Stimulated activated naive B cell treated with anti-CD40 and anti-IgM and Interleukin-4, amounts not matched to agents 10 μg/mL and 1 μg/mL and 100 μg/mL, for 72 hours (primary cell): ENCODE measurements at regions not wholly inside any gene's neighbourhood (a gene's known extent, or its start where the extent isn't known, plus 50 kb on each side); places are given as distances from the start of the nearest gene placed in this dataset.
"Not testable (repeated sequence)": the region's sequence is repeated elsewhere in the genome, so short reads cannot be mapped to it uniquely, and the experiment has no call there.

Source experiments
- ATAC-seq, 2 donors: fragments of 150-1000 bp; cut with Tn5 transposase; replicated peaks; 2 replicates each; pipeline ENCODE4 v1.10.0; 2021; ENCODE audit warnings: moderate library complexity in 1 of 2
- DNase-seq: peaks from one replicate; pipeline ENCODE4 v3.0.0; 2021
- H3K27ac Mint-ChIP-seq: one replicate; pipeline ENCODE4 v1.8.0; 2022; ENCODE audit warnings: mild to moderate bottlenecking, mixed read lengths
- H3K27me3 Mint-ChIP-seq, 2 donors: one replicate each; pipeline ENCODE4 v1.8.0; 2022; ENCODE audit warnings: mixed read lengths in 2 of 2
- H3K36me3 Mint-ChIP-seq, 2 donors: one replicate each; pipeline ENCODE4 v1.8.0; 2022; ENCODE audit warnings: mixed read lengths in 2 of 2, mild to moderate bottlenecking in 1 of 2
- H3K4me1 Mint-ChIP-seq, 2 donors: one replicate each; pipeline ENCODE4 v1.8.0; 2022; ENCODE audit warnings: mixed read lengths in 2 of 2, mild to moderate bottlenecking in 1 of 2
- H3K4me3 Mint-ChIP-seq, 2 donors: one replicate each; pipeline ENCODE4 v1.8.0; 2022; ENCODE audit warnings: mild to moderate bottlenecking in 2 of 2, mixed read lengths in 2 of 2, moderate library complexity in 1 of 2
- H3K9me3 Mint-ChIP-seq, 2 donors: one replicate each; pipeline ENCODE4 v1.8.0; 2022; ENCODE audit warnings: mixed read lengths in 2 of 2, mild to moderate bottlenecking in 1 of 2

- Mint-ChIP-seq H3K27ac (no peak overlapping the region), H3K27me3 (peaks cover 10 to 11% of the 10 kb centered on the region in 2 donors), H3K4me1 (peaks cover 0 to 12% of the 10 kb centered on the region in 2 donors), H3K9me3 (peaks cover 0 to 8% of the 10 kb centered on the region in 2 donors), H3K36me3 (no peaks in the 10 kb centered on the region), H3K4me3 (no peak overlapping the region)
- DNase-seq (peak; percentile 2), ATAC-seq (peak; percentile 54 to 79)
These were observed 92.3 kb upstream of the P2RY1 start for GRCh38 chr3:152742368-152743347.

GRCh38 chr3:152745646-152746045 lies 89.3 kb upstream of the P2RY1 start:
- DNase-seq, result no peak
- no peak overlapping the region for H3K4me3 Mint-ChIP-seq
- no peak overlapping the region for H3K27ac Mint-ChIP-seq
- ATAC-seq, result no peak
- no peaks in the 10 kb centered on the region for H3K36me3 Mint-ChIP-seq
- H3K4me1 Mint-ChIP-seq, result peaks cover 0 to 11% of the 10 kb centered on the region in 2 donors
- H3K9me3 Mint-ChIP-seq, result peaks cover 15 to 23% of the 10 kb centered on the region in 2 donors
- peaks cover 7 to 10% of the 10 kb centered on the region in 2 donors for H3K27me3 Mint-ChIP-seq

- Mint-ChIP-seq H3K9me3 (peaks cover 13 to 15% of the 10 kb centered on the region in 2 donors), H3K4me3 (no peak overlapping the region), H3K36me3 (no peaks in the 10 kb centered on the region), H3K27me3 (no peaks in the 10 kb centered on the region), H3K4me1 (no peaks in the 10 kb centered on the region), H3K27ac (no peak overlapping the region)
- DNase-seq (no peak), ATAC-seq (no peak)
These were observed 80.6 kb upstream of the P2RY1 start for GRCh38 chr3:152754303-152754702.

GRCh38 chr3:152756807-152757206 lies 78.1 kb upstream of the P2RY1 start:
- no peaks in the 10 kb centered on the region for H3K36me3 Mint-ChIP-seq
- no peak for DNase-seq

GRCh38 chr3:152760024-152760563 lies 74.8 kb upstream of the P2RY1 start:
- no peak overlapping the region for H3K4me3 Mint-ChIP-seq
- no peak for ATAC-seq
- no peak overlapping the region for H3K27ac Mint-ChIP-seq
- peaks cover 0 to 3% of the 10 kb centered on the region in 2 donors for H3K36me3 Mint-ChIP-seq
- no peak for DNase-seq
- peaks cover 0 to 2% of the 10 kb centered on the region in 2 donors for H3K4me1 Mint-ChIP-seq
- H3K9me3 Mint-ChIP-seq, result peaks cover 6 to 8% of the 10 kb centered on the region in 2 donors
- H3K27me3 Mint-ChIP-seq, result peaks cover 0 to 5% of the 10 kb centered on the region in 2 donors

More at GRCh38 chr3:152756807-152757206, 78.1 kb upstream of the P2RY1 start:
- Mint-ChIP-seq H3K27ac (no peak overlapping the region), H3K27me3 (no peaks in the 10 kb centered on the region), H3K4me3 (no peak overlapping the region), H3K9me3 (no peaks in the 10 kb centered on the region), H3K4me1 (no peaks in the 10 kb centered on the region)
- no peak for ATAC-seq

GRCh38 chr3:152760591-152760990 lies 74.3 kb upstream of the P2RY1 start:
- H3K27ac Mint-ChIP-seq, result no peak overlapping the region
- DNase-seq (no peak), ATAC-seq (no peak)
- peaks cover 9 to 11% of the 10 kb centered on the region in 2 donors for H3K9me3 Mint-ChIP-seq
- no peak overlapping the region for H3K4me3 Mint-ChIP-seq
- peaks cover 0 to 2% of the 10 kb centered on the region in 2 donors for H3K4me1 Mint-ChIP-seq
- peaks cover 0 to 3% of the 10 kb centered on the region in 2 donors for H3K36me3 Mint-ChIP-seq
- peaks cover 0 to 5% of the 10 kb centered on the region in 2 donors for H3K27me3 Mint-ChIP-seq

- Mint-ChIP-seq H3K9me3 (peaks cover 11% of the 10 kb centered on the region in 2 donors), H3K4me3 (no peak overlapping the region), H3K4me1 (no peaks in the 10 kb centered on the region), H3K27me3 (peaks cover 0 to 5% of the 10 kb centered on the region in 2 donors), H3K36me3 (peaks cover 0 to 3% of the 10 kb centered on the region in 2 donors), H3K27ac (no peak overlapping the region)
- DNase-seq, result no peak
- ATAC-seq, result no peak
These were observed 66.5 kb upstream of the P2RY1 start for GRCh38 chr3:152768478-152768877.

GRCh38 chr3:152769523-152769922 lies 65.4 kb upstream of the P2RY1 start:
- H3K27ac Mint-ChIP-seq, result no peak overlapping the region
- no peaks in the 10 kb centered on the region for H3K36me3 Mint-ChIP-seq
- DNase-seq (no peak), ATAC-seq (peak in 1 of 2 donors; percentile 38)
- H3K4me1 Mint-ChIP-seq, result no peaks in the 10 kb centered on the region
- no peaks in the 10 kb centered on the region for H3K27me3 Mint-ChIP-seq
- H3K9me3 Mint-ChIP-seq, result peaks cover 11% of the 10 kb centered on the region in 2 donors
- H3K4me3 Mint-ChIP-seq, result no peak overlapping the region

GRCh38 chr3:152770296-152770695 lies 64.6 kb upstream of the P2RY1 start:
- Mint-ChIP-seq H3K4me1 (no peaks in the 10 kb centered on the region), H3K27ac (no peak overlapping the region), H3K27me3 (no peaks in the 10 kb centered on the region)

GRCh38 chr3:152771120-152771519 lies 63.8 kb upstream of the P2RY1 start:
- DNase-seq, result no peak
- no peaks in the 10 kb centered on the region for H3K36me3 Mint-ChIP-seq
- H3K27me3 Mint-ChIP-seq, result no peaks in the 10 kb centered on the region
- H3K9me3 Mint-ChIP-seq, result peaks cover 3 to 5% of the 10 kb centered on the region in 2 donors
- no peak overlapping the region for H3K4me3 Mint-ChIP-seq
- H3K27ac Mint-ChIP-seq, result no peak overlapping the region
- no peak for ATAC-seq
- H3K4me1 Mint-ChIP-seq, result no peaks in the 10 kb centered on the region

More at GRCh38 chr3:152770296-152770695, 64.6 kb upstream of the P2RY1 start:
- H3K36me3 Mint-ChIP-seq, result no peaks in the 10 kb centered on the region
- H3K9me3 Mint-ChIP-seq, result peaks cover 4 to 7% of the 10 kb centered on the region in 2 donors
- no peak overlapping the region for H3K4me3 Mint-ChIP-seq
- DNase-seq (no peak), ATAC-seq (no peak)

- Mint-ChIP-seq H3K36me3 (no peaks in the 10 kb centered on the region), H3K27me3 (no peaks in the 10 kb centered on the region), H3K4me1 (no peaks in the 10 kb centered on the region), H3K27ac (no peak overlapping the region), H3K9me3 (peaks cover 3 to 8% of the 10 kb centered on the region in 2 donors), H3K4me3 (no peak overlapping the region)
- ATAC-seq (no peak), DNase-seq (no peak)
These were observed 62.2 kb upstream of the P2RY1 start for GRCh38 chr3:152772674-152773225.

GRCh38 chr3:152773633-152774032 lies 61.3 kb upstream of the P2RY1 start:
- ATAC-seq, result no peak
- Mint-ChIP-seq H3K4me3 (no peak overlapping the region), H3K27me3 (no peaks in the 10 kb centered on the region), H3K9me3 (peaks cover 3 to 6% of the 10 kb centered on the region in 2 donors), H3K4me1 (no peaks in the 10 kb centered on the region), H3K27ac (no peak overlapping the region), H3K36me3 (no peaks in the 10 kb centered on the region)
- DNase-seq, result no peak

- DNase-seq, result peak; percentile 1
- not testable (repeated sequence) for H3K9me3 Mint-ChIP-seq, H3K27ac Mint-ChIP-seq, H3K36me3 Mint-ChIP-seq, H3K27me3 Mint-ChIP-seq, H3K4me1 Mint-ChIP-seq, H3K4me3 Mint-ChIP-seq
- ATAC-seq, result peak; percentile 67 to 74
These were observed 60.7 kb upstream of the P2RY1 start for GRCh38 chr3:152774230-152774629.

GRCh38 chr3:152778022-152778421 lies 56.9 kb upstream of the P2RY1 start:
- ATAC-seq (no peak), DNase-seq (no peak)
- Mint-ChIP-seq H3K9me3 (peaks cover 3 to 9% of the 10 kb centered on the region in 2 donors), H3K4me3 (no peak overlapping the region), H3K27ac (no peak overlapping the region), H3K27me3 (peaks cover 0 to 6% of the 10 kb centered on the region in 2 donors), H3K36me3 (no peaks in the 10 kb centered on the region), H3K4me1 (no peaks in the 10 kb centered on the region)
